ENCODE measurements at regions not wholly inside any gene's neighbourhood (a gene's known extent, or its start where the extent isn't known, plus 50 kb on each side); places are given as distances from the start of the nearest gene placed in this dataset.
A peak's percentile ranks its signal among the peaks of the same experiment; 100 is the strongest.

GRCh38 chrX:5054852-5055251, 1173.8 kb downstream of the NLGN4X start:
- Mint-ChIP-seq H3K36me3 (ENCODE audit: low read depth) (no peaks in the 10 kb centered on the region), H3K4me1 (no peaks in the 10 kb centered on the region), H3K27ac (no peak overlapping the region), H3K4me3 (no peak overlapping the region), H3K27me3 (no peaks in the 10 kb centered on the region)
- H3K9me3 ChIP-seq (ENCODE audit: control insufficient read depth, low read length, poor library complexity, severe bottlenecking), result no peaks in the 10 kb centered on the region
- no peak for ATAC-seq
- DNase-seq, result no peak

GRCh38 chrX:5051831-5052491, 1176.7 kb downstream of the NLGN4X start:
- DNase-seq (no peak), ATAC-seq (no peak)
- H3K27me3 Mint-ChIP-seq, result no peaks in the 10 kb centered on the region
- H3K36me3 Mint-ChIP-seq (ENCODE audit: low read depth), result no peaks in the 10 kb centered on the region
- no peak overlapping the region for H3K4me3 Mint-ChIP-seq
- H3K4me1 Mint-ChIP-seq, result no peaks in the 10 kb centered on the region
- no peaks in the 10 kb centered on the region for H3K9me3 ChIP-seq (ENCODE audit: control insufficient read depth, low read length, poor library complexity, severe bottlenecking)
- H3K27ac Mint-ChIP-seq, result no peak overlapping the region

- DNase-seq (no peak), ATAC-seq (no peak)
- Mint-ChIP-seq H3K27me3 (no peaks in the 10 kb centered on the region), H3K36me3 (ENCODE audit: low read depth) (no peaks in the 10 kb centered on the region), H3K4me1 (no peaks in the 10 kb centered on the region), H3K4me3 (no peak overlapping the region), H3K27ac (no peak overlapping the region)
- peaks cover 8% of the 10 kb centered on the region for H3K9me3 ChIP-seq (ENCODE audit: control insufficient read depth, low read length, poor library complexity, severe bottlenecking)
These were observed 1186.1 kb downstream of the NLGN4X start for GRCh38 chrX:5042563-5042962.

GRCh38 chrX:5031792-5032191, 1196.9 kb downstream of the NLGN4X start:
- no peaks in the 10 kb centered on the region for H3K36me3 Mint-ChIP-seq (ENCODE audit: low read depth)
- no peaks in the 10 kb centered on the region for H3K4me1 Mint-ChIP-seq
- no peak for DNase-seq
- no peaks in the 10 kb centered on the region for H3K27me3 Mint-ChIP-seq
- no peaks in the 10 kb centered on the region for H3K9me3 ChIP-seq (ENCODE audit: control insufficient read depth, low read length, poor library complexity, severe bottlenecking)
- no peak for ATAC-seq
- no peak overlapping the region for H3K4me3 Mint-ChIP-seq
- H3K27ac Mint-ChIP-seq, result no peak overlapping the region

- H3K4me1 Mint-ChIP-seq, result no peaks in the 10 kb centered on the region
- no peaks in the 10 kb centered on the region for H3K36me3 Mint-ChIP-seq (ENCODE audit: low read depth)
- no peak overlapping the region for H3K27ac Mint-ChIP-seq
- no peak overlapping the region for H3K4me3 Mint-ChIP-seq
- ATAC-seq (no peak), DNase-seq (no peak)
- H3K9me3 ChIP-seq (ENCODE audit: control insufficient read depth, low read length, poor library complexity, severe bottlenecking), result no peaks in the 10 kb centered on the region
- no peaks in the 10 kb centered on the region for H3K27me3 Mint-ChIP-seq
These were observed 1213.2 kb downstream of the NLGN4X start for GRCh38 chrX:5015451-5015850.

- Mint-ChIP-seq H3K27ac (no peak overlapping the region), H3K36me3 (ENCODE audit: low read depth) (no peaks in the 10 kb centered on the region), H3K4me1 (no peaks in the 10 kb centered on the region), H3K27me3 (no peaks in the 10 kb centered on the region), H3K4me3 (no peak overlapping the region)
- ATAC-seq (no peak), DNase-seq (no peak)
- peaks cover 2% of the 10 kb centered on the region for H3K9me3 ChIP-seq (ENCODE audit: control insufficient read depth, low read length, poor library complexity, severe bottlenecking)
These were observed 1233.8 kb downstream of the NLGN4X start for GRCh38 chrX:4994855-4995254.

GRCh38 chrX:4978613-4979012, 1250.1 kb downstream of the NLGN4X start:
- Mint-ChIP-seq H3K36me3 (ENCODE audit: low read depth) (no peaks in the 10 kb centered on the region), H3K4me3 (no peak overlapping the region), H3K27me3 (no peaks in the 10 kb centered on the region), H3K4me1 (no peaks in the 10 kb centered on the region), H3K27ac (no peak overlapping the region)
- DNase-seq (no peak), ATAC-seq (no peak)
- no peaks in the 10 kb centered on the region for H3K9me3 ChIP-seq (ENCODE audit: control insufficient read depth, low read length, poor library complexity, severe bottlenecking)

- ATAC-seq, result no peak
These were observed 1257.0 kb downstream of the NLGN4X start for GRCh38 chrX:4971646-4972045.

GRCh38 chrX:4964112-4964511, 1250.7 kb upstream of the PRKX start:
- H3K36me3 Mint-ChIP-seq (ENCODE audit: low read depth), result no peaks in the 10 kb centered on the region
- H3K27me3 Mint-ChIP-seq, result no peaks in the 10 kb centered on the region
- no peak overlapping the region for H3K4me3 Mint-ChIP-seq
- no peaks in the 10 kb centered on the region for H3K4me1 Mint-ChIP-seq
- DNase-seq (no peak), ATAC-seq (no peak)
- no peaks in the 10 kb centered on the region for H3K9me3 ChIP-seq (ENCODE audit: control insufficient read depth, low read length, poor library complexity, severe bottlenecking)
- H3K27ac Mint-ChIP-seq, result no peak overlapping the region

More at GRCh38 chrX:4971646-4972045, 1257.0 kb downstream of the NLGN4X start:
- H3K9me3 ChIP-seq (ENCODE audit: control insufficient read depth, low read length, poor library complexity, severe bottlenecking), result no peaks in the 10 kb centered on the region
- H3K4me3 Mint-ChIP-seq, result no peak overlapping the region
- H3K36me3 Mint-ChIP-seq (ENCODE audit: low read depth), result no peaks in the 10 kb centered on the region
- DNase-seq, result no peak
- H3K4me1 Mint-ChIP-seq, result no peaks in the 10 kb centered on the region
- no peak overlapping the region for H3K27ac Mint-ChIP-seq
- no peaks in the 10 kb centered on the region for H3K27me3 Mint-ChIP-seq

GRCh38 chrX:4963432-4963831, 1250.0 kb upstream of the PRKX start:
- no peak overlapping the region for H3K4me3 Mint-ChIP-seq
- H3K36me3 Mint-ChIP-seq (ENCODE audit: low read depth), result no peaks in the 10 kb centered on the region
- no peaks in the 10 kb centered on the region for H3K4me1 Mint-ChIP-seq
- H3K27ac Mint-ChIP-seq, result no peak overlapping the region
- no peak for DNase-seq
- H3K9me3 ChIP-seq (ENCODE audit: control insufficient read depth, low read length, poor library complexity, severe bottlenecking), result no peaks in the 10 kb centered on the region
- H3K27me3 Mint-ChIP-seq, result no peaks in the 10 kb centered on the region
- ATAC-seq, result no peak

GRCh38 chrX:4944767-4945166, 1231.3 kb upstream of the PRKX start:
- no peak overlapping the region for H3K27ac Mint-ChIP-seq
- no peaks in the 10 kb centered on the region for H3K36me3 Mint-ChIP-seq (ENCODE audit: low read depth)
- no peaks in the 10 kb centered on the region for H3K9me3 ChIP-seq (ENCODE audit: control insufficient read depth, low read length, poor library complexity, severe bottlenecking)
- DNase-seq (no peak), ATAC-seq (no peak)
- H3K4me1 Mint-ChIP-seq, result no peaks in the 10 kb centered on the region
- no peaks in the 10 kb centered on the region for H3K27me3 Mint-ChIP-seq
- H3K4me3 Mint-ChIP-seq, result no peak overlapping the region

GRCh38 chrX:4936315-4936714, 1222.9 kb upstream of the PRKX start:
- no peaks in the 10 kb centered on the region for H3K9me3 ChIP-seq (ENCODE audit: control insufficient read depth, low read length, poor library complexity, severe bottlenecking)
- H3K4me3 Mint-ChIP-seq, result no peak overlapping the region
- no peak for ATAC-seq
- no peaks in the 10 kb centered on the region for H3K36me3 Mint-ChIP-seq (ENCODE audit: low read depth)
- no peaks in the 10 kb centered on the region for H3K27me3 Mint-ChIP-seq
- H3K27ac Mint-ChIP-seq, result no peak overlapping the region
- H3K4me1 Mint-ChIP-seq, result no peaks in the 10 kb centered on the region
- no peak for DNase-seq

- H3K9me3 ChIP-seq (ENCODE audit: control insufficient read depth, low read length, poor library complexity, severe bottlenecking), result no peaks in the 10 kb centered on the region
- ATAC-seq (peak; percentile 48), DNase-seq (no peak)
- no peak overlapping the region for H3K27ac Mint-ChIP-seq
- no peak overlapping the region for H3K4me3 Mint-ChIP-seq
- no peaks in the 10 kb centered on the region for H3K27me3 Mint-ChIP-seq
- no peaks in the 10 kb centered on the region for H3K36me3 Mint-ChIP-seq (ENCODE audit: low read depth)
- no peaks in the 10 kb centered on the region for H3K4me1 Mint-ChIP-seq
These were observed 1222.4 kb upstream of the PRKX start for GRCh38 chrX:4935846-4936245.

GRCh38 chrX:4935401-4935800, 1222.0 kb upstream of the PRKX start:
- ATAC-seq, result no peak
- Mint-ChIP-seq H3K4me1 (no peaks in the 10 kb centered on the region), H3K27me3 (no peaks in the 10 kb centered on the region), H3K36me3 (ENCODE audit: low read depth) (no peaks in the 10 kb centered on the region), H3K27ac (no peak overlapping the region), H3K4me3 (no peak overlapping the region)
- no peaks in the 10 kb centered on the region for H3K9me3 ChIP-seq (ENCODE audit: control insufficient read depth, low read length, poor library complexity, severe bottlenecking)
- no peak for DNase-seq
